GM12873 (cell line): ENCODE measurements at regions not wholly inside any gene's neighbourhood (a gene's known extent, or its start where the extent isn't known, plus 50 kb on each side); places are given as distances from the start of the nearest gene placed in this dataset.

Experiments
- TF ChIP-seq, protein P1 (sequence below): IDR thresholded peaks from 2 replicates; pipeline ENCODE4 v1.5.1; 2012; ENCODE audit warnings: low read depth, mild to moderate bottlenecking, moderate library complexity, low read length, control low read depth; ENCODE audit not compliant: insufficient read depth; ENCODE audit errors: missing control alignments

DNA sequence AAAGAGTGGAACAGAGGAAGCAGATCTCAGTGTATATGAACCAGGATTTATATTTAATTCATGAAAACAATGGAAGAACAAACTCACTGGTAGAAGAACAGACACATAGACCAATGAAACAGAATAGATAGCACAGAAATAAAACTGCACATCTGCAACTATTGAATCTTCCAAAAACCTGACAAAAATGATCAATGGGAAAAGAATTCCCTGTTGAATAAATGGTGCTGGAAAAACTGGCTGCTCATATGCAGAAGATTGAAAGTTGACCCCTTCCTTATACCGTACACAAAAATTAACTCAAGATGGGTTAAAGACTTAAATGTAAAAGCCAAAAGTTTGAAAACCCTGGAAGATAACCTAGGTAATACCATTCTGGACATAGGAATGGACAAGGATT lies 391.0 kb downstream of the MAGEB5 start:
- TF ChIP-seq, protein P1, sequence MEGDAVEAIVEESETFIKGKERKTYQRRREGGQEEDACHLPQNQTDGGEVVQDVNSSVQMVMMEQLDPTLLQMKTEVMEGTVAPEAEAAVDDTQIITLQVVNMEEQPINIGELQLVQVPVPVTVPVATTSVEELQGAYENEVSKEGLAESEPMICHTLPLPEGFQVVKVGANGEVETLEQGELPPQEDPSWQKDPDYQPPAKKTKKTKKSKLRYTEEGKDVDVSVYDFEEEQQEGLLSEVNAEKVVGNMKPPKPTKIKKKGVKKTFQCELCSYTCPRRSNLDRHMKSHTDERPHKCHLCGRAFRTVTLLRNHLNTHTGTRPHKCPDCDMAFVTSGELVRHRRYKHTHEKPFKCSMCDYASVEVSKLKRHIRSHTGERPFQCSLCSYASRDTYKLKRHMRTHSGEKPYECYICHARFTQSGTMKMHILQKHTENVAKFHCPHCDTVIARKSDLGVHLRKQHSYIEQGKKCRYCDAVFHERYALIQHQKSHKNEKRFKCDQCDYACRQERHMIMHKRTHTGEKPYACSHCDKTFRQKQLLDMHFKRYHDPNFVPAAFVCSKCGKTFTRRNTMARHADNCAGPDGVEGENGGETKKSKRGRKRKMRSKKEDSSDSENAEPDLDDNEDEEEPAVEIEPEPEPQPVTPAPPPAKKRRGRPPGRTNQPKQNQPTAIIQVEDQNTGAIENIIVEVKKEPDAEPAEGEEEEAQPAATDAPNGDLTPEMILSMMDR, result no peak

DNA sequence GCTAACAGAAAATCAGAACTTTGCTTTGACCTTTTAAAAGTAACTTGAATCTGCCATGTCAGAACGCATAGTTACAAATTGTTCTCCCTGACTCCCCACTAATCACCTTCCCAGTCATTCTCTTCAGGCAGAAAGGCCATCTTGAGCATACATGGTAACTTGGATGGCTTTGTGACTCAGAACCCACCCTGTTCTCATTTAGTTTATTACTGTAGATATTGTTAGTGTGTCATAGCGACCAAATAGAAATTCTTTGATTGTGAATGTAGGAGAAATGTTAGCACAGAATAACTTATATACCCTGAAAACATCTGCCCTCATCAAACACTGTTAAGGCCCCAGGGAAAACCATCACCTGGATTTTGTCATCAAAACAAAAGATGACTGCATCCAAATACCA lies 382.0 kb downstream of the MAGEB5 start:
- TF ChIP-seq, protein P1, result no peak

DNA sequence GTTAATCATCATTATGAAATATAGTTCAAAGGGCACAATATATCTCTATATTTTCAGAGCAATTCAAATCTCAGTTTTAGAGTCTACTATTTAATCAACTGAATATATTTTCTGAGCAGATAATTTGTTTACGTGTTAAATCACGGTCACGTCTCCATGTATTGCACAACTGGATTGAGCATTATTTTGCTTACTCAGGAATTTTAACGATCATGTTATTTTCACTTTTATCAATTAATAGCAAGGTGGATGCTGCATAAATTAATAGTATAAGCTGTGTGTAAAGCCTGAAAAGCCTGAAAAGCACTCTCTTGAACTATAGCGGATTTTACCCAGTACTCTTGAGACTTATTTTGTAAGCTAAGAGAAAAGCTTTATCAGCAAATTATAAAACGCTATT lies 374.9 kb downstream of the MAGEB5 start:
- TF ChIP-seq, protein P1, result no peak

DNA sequence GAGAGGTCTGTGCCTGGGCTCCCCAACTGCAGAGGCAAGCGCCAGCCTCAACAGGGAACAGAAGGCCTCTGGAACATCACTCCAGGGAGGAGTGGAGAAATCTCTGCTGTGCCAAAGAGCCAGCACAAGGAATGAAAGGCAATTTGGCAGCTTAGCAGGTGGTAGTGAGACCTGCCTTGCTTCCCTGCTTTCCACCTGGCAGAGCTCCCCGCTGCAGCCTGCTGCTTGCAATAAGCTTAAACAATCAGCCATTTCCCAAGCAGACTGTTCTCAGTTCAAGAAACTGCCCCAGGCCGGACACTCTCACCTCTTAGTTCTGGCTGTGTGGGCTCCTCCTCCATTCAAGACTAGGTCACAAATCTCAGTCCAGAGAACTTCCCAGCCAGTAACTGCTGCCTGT lies 370.6 kb downstream of the MAGEB5 start:
- TF ChIP-seq, protein P1, result no peak

DNA sequence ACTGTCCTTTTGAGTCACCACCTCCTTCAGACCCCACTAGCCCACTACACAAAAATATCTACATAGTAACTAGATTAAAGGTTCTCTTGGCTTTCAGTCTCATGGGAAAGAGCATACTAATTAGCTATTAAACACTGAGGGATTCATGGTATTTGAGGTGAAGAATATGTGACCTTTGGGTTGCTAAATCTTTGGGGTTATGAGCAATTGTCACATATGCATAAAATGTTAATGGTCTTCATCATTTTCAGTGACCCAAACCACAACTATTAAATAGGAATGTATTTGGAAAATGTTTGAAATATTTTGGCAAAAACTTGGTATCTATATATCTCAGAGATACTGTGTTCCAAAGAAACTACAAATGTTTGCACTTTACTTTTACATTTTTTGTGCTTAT lies 365.1 kb downstream of the MAGEB5 start:
- TF ChIP-seq, protein P1, result no peak

DNA sequence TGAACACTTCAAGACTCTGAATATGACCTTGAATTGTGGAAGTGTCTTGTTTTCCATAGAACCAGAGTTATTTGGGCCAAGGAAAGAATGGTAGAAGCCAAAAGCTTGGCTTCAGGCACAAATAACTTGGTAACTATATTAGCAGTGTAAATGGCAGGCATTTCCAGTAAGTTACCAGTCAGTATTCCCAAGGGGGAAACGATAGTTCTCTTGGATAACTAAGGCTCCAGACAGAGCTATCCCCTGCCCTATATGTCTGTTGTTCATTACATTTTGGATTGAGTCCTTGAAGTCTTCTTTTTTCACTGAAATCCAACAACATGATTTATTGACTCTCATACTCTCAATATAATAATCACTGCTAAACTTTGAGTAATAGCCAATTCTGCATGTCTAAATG lies 364.1 kb downstream of the MAGEB5 start:
- TF ChIP-seq, protein P1, result no peak

DNA sequence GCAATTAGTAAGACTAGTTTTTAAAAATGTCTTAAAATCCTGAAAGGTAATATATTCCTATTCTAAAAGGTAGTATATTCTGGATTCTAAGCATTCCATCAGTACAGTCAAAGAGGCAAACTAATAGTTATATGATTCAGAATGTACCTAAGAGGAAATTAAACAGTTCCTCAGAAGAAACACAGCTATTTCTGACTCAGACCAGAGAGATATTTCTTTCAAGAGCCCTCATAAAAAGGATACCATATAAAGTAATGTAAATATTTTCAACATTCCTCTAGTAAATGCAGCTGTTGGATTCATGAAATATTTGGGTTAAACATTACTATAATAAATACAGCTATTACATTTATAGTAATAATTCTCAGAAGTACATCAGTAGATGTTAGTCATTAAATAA lies 358.3 kb downstream of the MAGEB5 start:
- TF ChIP-seq, protein P1, result no peak
